DMS 273 treated with DMSO at 0.1 percent for 48 hours (cell line): ENCODE measurements at regions not wholly inside any gene's neighbourhood (a gene's known extent, or its start where the extent isn't known, plus 50 kb on each side); places are given as distances from the start of the nearest gene placed in this dataset.
A peak's percentile ranks its signal among the peaks of the same experiment; 100 is the strongest.
"Not testable (repeated sequence)": the region's sequence is repeated elsewhere in the genome, so short reads cannot be mapped to it uniquely, and the experiment has no call there.

Experiments used
- DNase-seq: peaks from one replicate; lab custom pipeline; 2025; lab: John Stamatoyannopoulos, UW

DNA sequence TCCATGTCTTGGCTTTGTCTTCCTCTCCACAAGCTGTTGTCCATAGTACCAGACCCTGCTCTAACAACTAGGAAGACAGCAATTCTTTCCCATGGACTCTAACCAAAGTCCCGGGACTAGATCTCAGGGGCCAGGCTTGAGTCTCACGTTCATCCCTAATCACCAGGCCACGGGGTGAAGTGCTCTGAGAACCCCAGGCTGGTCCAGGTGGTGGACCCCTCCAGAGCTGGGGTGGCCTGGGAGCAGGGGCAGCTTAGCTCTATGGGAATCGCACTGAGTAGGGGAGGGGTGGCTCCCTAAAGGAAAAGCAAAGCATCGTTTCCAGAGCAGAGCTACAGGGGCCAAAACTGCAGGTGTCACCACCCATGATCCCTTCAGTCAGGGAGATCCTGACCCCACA lies 150.9 kb downstream of the TPRA1 start:
- no peak for DNase-seq

GRCh38 chr3:127438951-127439350 lies 151.1 kb upstream of the PRR20G start:
- DNase-seq: no peak

GRCh38 chr3:127438371-127438770 lies 150.5 kb upstream of the PRR20G start:
- no peak for DNase-seq

DNA sequence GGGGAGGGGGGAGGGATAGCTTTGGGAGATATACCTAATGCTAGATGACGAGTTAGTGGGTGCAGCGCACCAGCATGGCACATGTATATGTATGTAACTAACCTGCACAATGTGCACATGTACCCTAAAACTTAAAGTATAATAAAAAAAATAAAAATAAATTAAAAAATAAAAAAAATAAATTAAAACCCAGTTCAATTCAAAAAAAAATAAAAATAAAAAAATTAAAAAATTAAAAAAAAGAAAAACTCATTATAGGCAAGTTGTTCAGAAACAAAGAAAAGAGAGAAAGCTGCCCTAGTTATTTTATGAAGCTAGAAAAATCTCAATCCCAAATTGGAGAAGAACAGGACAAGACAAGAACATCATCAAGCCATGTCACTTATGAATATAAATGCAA lies 147.5 kb upstream of the PRR20G start:
- not testable (repeated sequence) for DNase-seq

- peak; percentile 77 for DNase-seq
These were observed 143.2 kb upstream of the PRR20G start for GRCh38 chr3:127431066-127431465.

GRCh38 chr3:127428344-127428997 lies 140.6 kb upstream of the PRR20G start:
- DNase-seq: peak; percentile 54

GRCh38 chr3:127427666-127428065 lies 139.8 kb upstream of the PRR20G start:
- no peak for DNase-seq

GRCh38 chr3:127427156-127427555 lies 139.3 kb upstream of the PRR20G start:
- DNase-seq: no peak

GRCh38 chr3:127426444-127427153 lies 138.8 kb upstream of the PRR20G start:
- DNase-seq: no peak

GRCh38 chr3:127425505-127426443 lies 137.9 kb upstream of the PRR20G start:
- no peak for DNase-seq

DNA sequence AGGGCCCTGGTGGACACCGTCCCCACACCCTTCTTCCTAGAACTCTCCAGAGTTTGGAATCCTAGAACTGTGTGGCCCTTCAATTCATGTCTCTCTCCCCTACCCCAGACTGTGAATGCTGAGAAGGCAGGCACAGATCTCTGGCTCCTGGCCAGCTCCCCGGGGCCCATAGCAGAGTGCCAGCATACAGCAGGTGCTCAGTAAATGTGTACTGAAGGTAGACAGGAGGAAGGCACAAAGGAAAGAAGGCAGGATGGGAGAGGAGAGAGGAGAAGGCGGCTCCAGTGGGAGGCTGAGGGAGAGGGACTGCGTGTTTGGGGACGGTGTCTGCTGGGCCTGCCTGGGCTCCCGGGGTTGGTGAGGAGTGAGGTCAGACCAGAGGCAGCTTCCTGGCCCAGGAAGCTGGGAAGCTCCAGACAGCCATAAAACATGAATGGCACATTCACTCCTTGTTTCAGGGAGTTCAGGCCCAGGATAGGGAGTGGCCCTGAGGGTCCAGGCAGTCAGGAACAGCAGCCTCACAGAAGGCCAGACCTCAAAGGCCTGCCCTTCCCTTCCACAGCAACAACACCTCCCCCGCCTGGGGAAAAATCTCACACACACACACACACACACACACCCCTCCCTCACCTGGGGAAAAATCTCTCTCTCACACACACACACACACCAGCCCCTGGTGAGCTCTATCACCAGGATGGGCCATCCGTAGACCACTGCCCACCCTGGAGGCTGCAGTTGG lies 137.1 kb upstream of the PRR20G start:
- no peak for DNase-seq

- DNase-seq: no peak
These were observed 136.3 kb upstream of the PRR20G start for GRCh38 chr3:127423856-127424765.

DNA sequence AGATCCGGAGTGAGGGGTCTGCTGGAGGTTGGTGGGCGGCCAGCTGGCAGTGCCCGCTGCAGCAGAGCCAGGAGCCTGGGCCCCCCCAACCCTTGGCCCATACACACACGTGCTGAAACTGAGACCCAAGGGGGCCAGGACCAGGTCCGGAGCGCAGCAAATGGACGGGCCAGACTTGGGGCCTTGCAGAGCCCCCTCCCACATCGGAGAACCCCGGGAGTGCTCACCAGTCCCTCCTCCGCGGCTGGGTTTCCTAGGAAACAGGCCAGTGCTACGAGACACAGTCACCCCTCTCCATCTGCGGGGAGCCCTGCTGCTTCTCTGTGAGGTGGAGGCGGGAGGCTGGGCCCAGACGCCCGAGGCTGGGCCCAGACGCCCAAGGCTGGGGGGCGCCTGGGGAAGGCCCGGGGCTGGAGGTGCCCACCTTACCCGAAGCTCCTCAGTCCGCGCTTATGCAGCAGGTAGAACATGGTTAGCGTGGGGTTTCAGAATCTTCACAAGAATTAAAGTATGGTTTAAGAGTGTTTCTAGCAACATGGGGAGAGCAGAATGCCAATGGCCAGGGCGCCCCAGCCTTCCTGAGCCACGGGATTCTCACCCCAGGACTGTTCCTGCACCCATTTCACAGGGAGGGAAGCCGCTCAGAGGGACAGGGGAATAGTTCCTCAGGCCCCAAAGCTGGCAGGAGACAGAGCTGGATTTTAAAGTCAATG lies 135.0 kb upstream of the PRR20G start:
- DNase-seq: no peak

- no peak for DNase-seq
These were observed 134.3 kb upstream of the PRR20G start for GRCh38 chr3:127421943-127422662.

DNA sequence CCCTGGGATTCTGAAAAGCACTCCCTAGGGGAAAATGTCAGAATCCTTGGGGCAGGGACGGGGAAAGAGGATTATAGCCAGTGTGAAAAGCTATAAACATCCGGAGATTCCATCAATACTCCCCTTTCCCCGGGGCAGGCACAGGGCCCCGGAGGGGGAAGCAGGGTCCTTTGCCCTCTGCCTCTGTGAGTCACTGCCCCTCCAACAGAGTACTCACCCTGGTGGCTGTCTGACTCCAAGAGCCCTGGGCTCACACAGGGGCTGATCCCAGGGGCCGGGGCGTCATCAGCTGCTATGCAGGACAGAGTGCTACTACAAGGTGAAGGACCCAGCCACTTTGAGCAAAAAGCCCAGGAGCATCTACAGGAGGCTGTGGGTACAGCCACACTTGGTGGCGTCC lies 133.0 kb upstream of the PRR20G start:
- no peak for DNase-seq

DNA sequence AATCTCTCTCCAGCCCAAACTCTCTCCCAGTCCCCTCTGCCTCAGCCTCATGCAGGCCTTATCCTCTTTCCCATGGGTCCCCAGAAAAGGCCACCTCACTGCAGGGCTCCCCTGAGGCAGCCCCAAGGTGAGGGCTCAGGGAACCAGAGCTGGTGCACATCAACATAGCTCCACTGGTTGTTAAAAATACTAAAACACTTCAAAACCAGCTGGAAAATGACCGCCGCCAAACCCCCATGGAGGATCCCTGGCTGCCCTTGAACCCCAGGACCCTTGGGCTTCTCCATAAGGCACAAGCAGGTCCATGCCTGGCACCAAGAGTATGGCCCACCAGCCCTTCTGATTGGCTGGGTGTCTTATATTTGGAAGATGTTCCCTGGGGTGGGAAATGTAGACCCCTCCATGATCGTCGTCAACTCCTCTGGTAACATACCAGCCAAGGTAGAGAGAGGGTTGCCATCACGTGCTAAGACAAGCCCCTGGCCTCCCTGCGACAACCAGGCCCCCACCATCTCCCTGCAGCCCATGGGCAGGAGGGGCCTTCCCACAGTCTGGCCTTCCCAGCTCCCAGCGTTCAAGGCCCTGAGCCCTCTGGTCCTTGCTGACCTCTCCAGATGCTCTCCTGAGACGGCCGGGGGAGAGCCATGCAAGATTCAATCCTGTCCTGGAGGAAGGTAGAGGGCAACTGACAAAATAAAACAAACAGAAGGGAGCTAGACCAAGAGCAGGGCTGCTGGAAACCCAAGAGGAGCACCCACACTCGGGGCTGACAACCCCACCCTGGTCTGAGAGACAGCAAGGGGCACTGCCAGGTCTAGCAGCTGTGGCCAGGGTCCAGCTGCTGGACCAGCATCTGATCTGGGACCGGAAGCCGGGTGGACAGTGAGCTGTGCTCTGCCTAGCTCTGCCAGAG lies 132.1 kb upstream of the PRR20G start:
- no peak for DNase-seq

DNA sequence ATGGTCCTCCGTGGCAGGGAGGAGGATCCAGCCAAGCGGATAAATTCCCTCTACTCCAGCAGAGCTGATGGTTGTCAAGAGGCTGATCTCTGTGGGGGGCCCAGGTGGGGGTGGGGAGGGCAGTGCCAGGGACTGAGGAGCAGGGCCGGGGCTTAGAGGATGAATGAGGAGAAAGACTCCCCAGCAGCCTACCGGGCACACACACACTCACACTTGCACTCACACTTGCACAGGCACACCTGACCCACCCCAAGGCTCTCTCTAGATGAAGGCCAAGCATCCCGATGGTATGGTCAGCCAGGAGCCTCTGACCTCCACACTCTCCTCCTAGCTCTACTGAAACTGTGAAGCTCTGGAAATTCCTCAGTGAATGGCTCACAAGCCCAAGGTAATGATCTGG lies 131.3 kb upstream of the PRR20G start:
- no peak for DNase-seq

DNA sequence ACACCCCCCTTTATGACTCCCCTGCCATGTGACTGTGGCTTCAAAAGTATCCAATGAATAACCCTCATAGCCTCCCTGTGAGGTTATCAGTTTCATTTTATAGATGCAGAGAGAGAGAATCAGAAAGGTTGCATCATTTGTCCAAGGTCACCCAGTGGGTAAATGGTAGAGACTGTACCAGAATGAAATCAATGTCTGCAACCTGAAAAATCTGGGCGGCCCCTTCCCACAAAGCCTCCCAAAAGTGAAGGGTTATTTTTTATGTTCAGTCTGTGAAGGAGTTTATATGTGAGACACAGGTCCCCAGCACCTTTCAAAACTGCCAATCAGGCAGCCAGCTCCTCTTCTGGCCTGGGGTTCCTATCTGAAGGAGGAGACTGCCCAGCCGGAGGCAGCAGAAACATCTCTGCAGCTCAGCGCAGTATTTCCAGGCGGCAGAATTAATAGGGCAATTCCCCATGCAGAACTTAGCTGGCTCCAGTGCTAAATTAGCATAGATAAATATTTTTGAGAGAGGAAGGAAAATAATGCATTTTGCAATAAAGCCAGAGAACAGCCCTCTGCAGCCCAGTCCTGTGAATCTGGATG lies 130.8 kb upstream of the PRR20G start:
- no peak for DNase-seq
